CD14-positive monocyte (primary cell): ENCODE measurements at regions not wholly inside any gene's neighbourhood (a gene's known extent, or its start where the extent isn't known, plus 50 kb on each side); places are given as distances from the start of the nearest gene placed in this dataset.

Experiments used
- DNase-seq, 3 donors: peaks; one replicate each; pipeline ENCODE4 v3.0.0-alpha.2; 2011 to 2022
- H2AFZ ChIP-seq: 2 replicates; pipeline ENCODE4 v1.6.0; 2012; ENCODE audit warnings: mild to moderate bottlenecking, low read depth, low read length, inconsistent platforms; ENCODE audit not compliant: insufficient read depth, poor library complexity, severe bottlenecking
- H3K27ac ChIP-seq, 2 donors: 1 replicate in 1 of 2; 2 replicates in 1 of 2; pipeline ENCODE4 v1.5.1; 2012 to 2013; ENCODE audit warnings: low read length in 2 of 2, control low read depth in 1 of 2, inconsistent platforms in 1 of 2, low read depth in 1 of 2, mild to moderate bottlenecking in 1 of 2
- H3K27me3 ChIP-seq, 2 donors: one replicate each; pipeline versions ENCODE4 v1.6.0 to v1.6.1; 2011 to 2013; ENCODE audit warnings: low read length in 2 of 2; ENCODE audit not compliant: control insufficient read depth in 2 of 2, insufficient read depth in 2 of 2
- H3K36me3 ChIP-seq, 2 donors: replicated peaks in 1 of 2; 1 replicate in 1 of 2; 2 replicates in 1 of 2; pipeline versions ENCODE4 v1.5.1 to v1.6.1; 2012 to 2013; ENCODE audit warnings: low read length in 2 of 2, control low read depth in 1 of 2, inconsistent platforms in 1 of 2, mild to moderate bottlenecking in 1 of 2; ENCODE audit not compliant: insufficient read depth in 2 of 2, control insufficient read depth in 1 of 2
- H3K4me1 ChIP-seq, 2 donors: 1 replicate in 1 of 2; 2 replicates in 1 of 2; pipeline versions ENCODE4 v1.5.1 to v1.6.1; 2012 to 2013; ENCODE audit warnings: low read length in 2 of 2, control low read depth in 1 of 2, inconsistent platforms in 1 of 2, mild to moderate bottlenecking in 1 of 2, moderate library complexity in 1 of 2; ENCODE audit not compliant: insufficient read depth in 2 of 2, control insufficient read depth in 1 of 2
- H3K4me2 ChIP-seq: replicated peaks from 2 replicates; pipeline ENCODE3; 2012; ENCODE audit warnings: low read length, moderate library complexity, mild to moderate bottlenecking; ENCODE audit not compliant: poor library complexity, severe bottlenecking; ENCODE audit errors: extremely low read depth
- H3K4me3 ChIP-seq, 3 experiments: fragments of 200-600 bp in 1 of 3; sonication (generic) in 1 of 3; replicated peaks in 1 of 3; 1 replicate in 2 of 3; 2 replicates in 1 of 3; pipeline ENCODE4 v1.5.1; 2011 to 2013; ENCODE audit warnings: low read length in 3 of 3, mild to moderate bottlenecking in 3 of 3, control low read depth in 2 of 3, low read depth in 2 of 3, inconsistent platforms in 1 of 3, moderate library complexity in 1 of 3
- H3K79me2 ChIP-seq: 2 replicates; pipeline ENCODE4 v1.6.0; 2012; ENCODE audit warnings: mild to moderate bottlenecking, control low read depth, inconsistent platforms, low read length, moderate library complexity; ENCODE audit not compliant: insufficient read depth
- H3K9ac ChIP-seq: 2 replicates; pipeline ENCODE4 v1.6.0; 2017; ENCODE audit warnings: low read length, mild to moderate bottlenecking; ENCODE audit not compliant: insufficient read depth, poor library complexity, severe bottlenecking
- H3K9me3 ChIP-seq, 2 donors: replicated peaks in 1 of 2; 1 replicate in 1 of 2; 2 replicates in 1 of 2; pipeline versions ENCODE4 v1.5.1 to v1.6.1; 2012 to 2013; ENCODE audit warnings: low read length in 2 of 2, control low read depth in 1 of 2; ENCODE audit not compliant: control insufficient read depth in 1 of 2, insufficient read depth in 1 of 2
- H4K20me1 ChIP-seq: 2 replicates; pipeline ENCODE4 v1.6.0; 2012; ENCODE audit warnings: mild to moderate bottlenecking, low read length, control low read depth, moderate library complexity; ENCODE audit not compliant: insufficient read depth
- H3K27ac Mint-ChIP-seq, 7 donors: one replicate each; pipeline ENCODE4 v1.8.0; 2020; ENCODE audit warnings: mild to moderate bottlenecking in 7 of 7, mixed read lengths in 7 of 7, moderate library complexity in 6 of 7, inconsistent platforms in 2 of 7
- H3K27me3 Mint-ChIP-seq, 3 donors: one replicate each; pipeline ENCODE4 v1.8.0; 2021 to 2022; ENCODE audit warnings: low read depth in 3 of 3, mild to moderate bottlenecking in 3 of 3, mixed read lengths in 3 of 3, moderate library complexity in 3 of 3, inconsistent platforms in 1 of 3
- H3K36me3 Mint-ChIP-seq, 2 donors: one replicate each; pipeline ENCODE4 v1.8.0; 2020; ENCODE audit warnings: mixed read lengths in 2 of 2, inconsistent platforms in 1 of 2, mild to moderate bottlenecking in 1 of 2
- H3K4me1 Mint-ChIP-seq: one replicate; pipeline ENCODE4 v1.8.0; 2020; ENCODE audit warnings: mild to moderate bottlenecking, mixed read lengths
- H3K4me3 Mint-ChIP-seq, 2 donors: one replicate each; pipeline ENCODE4 v1.8.0; 2020; ENCODE audit warnings: mild to moderate bottlenecking in 2 of 2, mixed read lengths in 2 of 2, moderate library complexity in 1 of 2
- H3K9me3 Mint-ChIP-seq, 7 donors: one replicate each; pipeline ENCODE4 v1.8.0; 2020 to 2022; ENCODE audit warnings: mixed read lengths in 7 of 7, mild to moderate bottlenecking in 6 of 7, moderate library complexity in 6 of 7, inconsistent platforms in 2 of 7
- CTCF ChIP-seq: fragments of 200-600 bp; IDR thresholded peaks from one replicate; pipeline ENCODE4 v1.8.0; 2022; ENCODE audit warnings: antibody characterized with exemption, mild to moderate bottlenecking
- WGBS: methylation state at CpG from one replicate; pipeline ENCODE4 v1.1.5; 2013; ENCODE audit warnings: missing lambda C conversion rate; ENCODE audit not compliant: insufficient coverage; 5-methylcytosine and 5-hydroxymethylcytosine counted together
- intact Hi-C, 2 donors: fragments of 100-400 bp; cut with micrococcal nuclease; formaldehyde crosslinking; loops; one replicate each; pipeline versions ENCODE4 v1.15.0 to v1.15.1; 2023

- Mint-ChIP-seq H3K9me3 (no peaks in the 10 kb centered on the region), H3K4me3 (no peak overlapping the region), H3K27me3 (peaks cover 0 to 6% (median 4%) of the 10 kb centered on the region in 3 donors), H3K27ac (no peak overlapping the region), H3K36me3 (no peaks in the 10 kb centered on the region), H3K4me1 (no peaks in the 10 kb centered on the region)
- Histone ChIP-seq H4K20me1 (no peaks in the 10 kb centered on the region), H3K9ac (no peak overlapping the region), H3K27ac (no peak overlapping the region), H3K79me2 (no peaks in the 10 kb centered on the region), H2AFZ (no peak overlapping the region), H3K27me3 (no peaks in the 10 kb centered on the region), H3K4me3 (no peak overlapping the region), H3K4me1 (no peaks in the 10 kb centered on the region), H3K36me3 (no peaks in the 10 kb centered on the region), H3K4me2 (no peak overlapping the region), H3K9me3 (no peaks in the 10 kb centered on the region)
- WGBS: 97% methylated on average over 10 of the region's 33 CpGs
- DNase-seq: no peak
- intact Hi-C loops: no loop called here
- no peak for TF ChIP-seq CTCF
Observed at GRCh38 chr22:48640890-48641841, 1186.5 kb downstream of the BRD1 start.

GRCh38 chr22:48639896-48640748 is 1187.6 kb downstream of the BRD1 start:
- Histone ChIP-seq H3K4me2 (no peak overlapping the region), H3K27me3 (no peaks in the 10 kb centered on the region), H3K9ac (no peak overlapping the region), H3K79me2 (no peaks in the 10 kb centered on the region), H2AFZ (no peak overlapping the region), H3K9me3 (no peaks in the 10 kb centered on the region), H3K4me1 (no peaks in the 10 kb centered on the region), H3K36me3 (no peaks in the 10 kb centered on the region), H3K4me3 (no peak overlapping the region), H3K27ac (no peak overlapping the region), H4K20me1 (no peaks in the 10 kb centered on the region)
- intact Hi-C loops: no loop called here
- DNase-seq: no peak
- H3K27ac Mint-ChIP-seq: no peak overlapping the region
- peaks cover 2 to 5% (median 2%) of the 10 kb centered on the region in 3 donors for H3K27me3 Mint-ChIP-seq
- H3K4me1 Mint-ChIP-seq: no peaks in the 10 kb centered on the region
- no peaks in the 10 kb centered on the region for H3K9me3 Mint-ChIP-seq
- WGBS: 98% methylated on average over 16 of the region's 26 CpGs
- TF ChIP-seq CTCF: no peak
- H3K4me3 Mint-ChIP-seq: no peak overlapping the region
- no peaks in the 10 kb centered on the region for H3K36me3 Mint-ChIP-seq
